Activated T-cell treated with anti-CD3 and anti-CD28 coated beads, Interleukin-2, amount 50 U/mL, for 72 hours (primary cell): ENCODE measurements at regions not wholly inside any gene's neighbourhood (a gene's known extent, or its start where the extent isn't known, plus 50 kb on each side); places are given as distances from the start of the nearest gene placed in this dataset.

Experiments used
- ATAC-seq, 2 donors: fragments of 150-1000 bp; cut with Tn5 transposase; replicated peaks in 1 of 2; 2 replicates each; pipeline ENCODE4 v1.10.0; 2021; ENCODE audit warnings: moderate library complexity in 2 of 2, mild to moderate bottlenecking in 1 of 2
- DNase-seq, 2 donors: peaks; one replicate each; pipeline ENCODE4 v3.0.0; 2021 to 2022; ENCODE audit warnings: mixed read lengths in 1 of 2
- H3K27ac Mint-ChIP-seq: one replicate; pipeline ENCODE4 v1.8.0; 2022; ENCODE audit warnings: mild to moderate bottlenecking, moderate library complexity, mixed read lengths
- H3K27me3 Mint-ChIP-seq: one replicate; pipeline ENCODE4 v1.8.0; 2022; ENCODE audit warnings: low read depth, mixed read lengths
- H3K36me3 Mint-ChIP-seq, 2 donors: one replicate each; pipeline ENCODE4 v1.8.0; 2022; ENCODE audit warnings: mixed read lengths in 2 of 2, mild to moderate bottlenecking in 1 of 2; ENCODE audit not compliant: insufficient read depth in 2 of 2
- H3K4me1 Mint-ChIP-seq: one replicate; pipeline ENCODE4 v1.8.0; 2022; ENCODE audit warnings: low read depth, mixed read lengths
- H3K4me3 Mint-ChIP-seq, 2 donors: one replicate each; pipeline ENCODE4 v1.8.0; 2022; ENCODE audit warnings: mild to moderate bottlenecking in 2 of 2, mixed read lengths in 2 of 2, moderate library complexity in 2 of 2
- H3K9me3 Mint-ChIP-seq, 2 donors: one replicate each; pipeline ENCODE4 v1.8.0; 2022; ENCODE audit warnings: mixed read lengths in 2 of 2

DNA sequence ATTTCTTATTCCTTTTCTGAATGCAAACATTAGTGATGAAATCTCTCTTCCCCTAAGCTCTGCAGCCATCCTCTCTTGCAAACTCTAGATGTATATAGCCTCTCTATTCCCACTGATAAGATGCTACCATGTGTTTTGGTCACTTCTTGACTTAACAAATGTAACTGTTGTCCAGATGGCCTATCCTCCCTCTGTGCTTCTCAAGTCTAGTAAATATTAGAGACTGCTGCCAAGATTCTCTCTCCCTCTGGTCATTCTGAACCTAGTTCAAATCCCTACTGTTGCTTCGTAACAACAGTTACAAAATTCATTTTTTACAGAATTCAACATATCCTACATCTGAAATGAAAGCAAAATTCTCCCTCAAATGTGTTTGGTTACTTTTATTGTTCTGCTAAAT, 156.6 kb downstream of the TXNL1 start:
- DNase-seq (no peak), ATAC-seq (no peak)
- Mint-ChIP-seq H3K36me3 (no peaks in the 10 kb centered on the region), H3K27ac (no peak overlapping the region), H3K4me1 (no peaks in the 10 kb centered on the region), H3K4me3 (no peak overlapping the region), H3K9me3 (no peaks in the 10 kb centered on the region), H3K27me3 (peaks cover 14% of the 10 kb centered on the region)

DNA sequence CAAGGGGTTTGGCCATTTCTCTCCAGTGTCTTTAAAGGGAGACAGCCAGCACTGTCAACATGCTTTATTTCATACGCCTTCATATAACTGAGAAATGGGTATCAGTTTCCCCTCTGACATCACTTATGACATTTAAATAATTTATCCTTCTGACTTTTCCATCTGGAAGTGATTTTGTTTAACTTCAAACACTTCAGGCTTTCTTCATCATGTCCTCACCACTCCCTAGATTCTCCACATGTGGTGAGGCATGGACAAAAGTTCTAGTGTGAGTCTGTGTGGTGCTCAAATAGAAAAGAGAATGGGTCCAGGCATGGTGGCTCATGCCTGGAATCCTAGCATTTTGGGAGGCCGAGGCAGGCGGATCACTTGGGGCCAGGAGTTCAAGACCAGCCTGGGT, 158.6 kb downstream of the TXNL1 start:
- Mint-ChIP-seq H3K27me3 (peaks cover 5% of the 10 kb centered on the region), H3K36me3 (no peaks in the 10 kb centered on the region), H3K27ac (no peak overlapping the region), H3K4me3 (no peak overlapping the region), H3K4me1 (no peaks in the 10 kb centered on the region), H3K9me3 (no peaks in the 10 kb centered on the region)
- ATAC-seq (no peak), DNase-seq (no peak)

DNA sequence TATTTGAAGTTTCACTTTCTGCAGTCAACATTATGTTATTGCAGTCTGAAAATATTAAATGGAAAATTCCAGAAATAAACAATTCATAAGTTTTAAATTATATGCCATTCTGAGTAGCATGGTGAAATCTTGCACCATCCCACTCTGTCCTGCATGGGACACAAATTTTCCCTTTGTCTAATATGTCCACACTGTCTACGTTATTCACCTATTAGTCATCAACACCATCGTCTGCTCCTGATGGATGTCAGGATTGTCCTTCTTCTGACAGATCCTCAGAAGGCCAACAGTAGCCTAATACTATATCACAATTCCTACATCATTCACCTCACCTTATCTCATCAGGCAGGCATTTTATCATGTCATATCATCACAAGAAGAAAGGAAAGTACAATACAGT, 163.1 kb downstream of the TXNL1 start:
- no peak for DNase-seq
- H3K27me3 Mint-ChIP-seq, result no peaks in the 10 kb centered on the region
- no peak overlapping the region for H3K4me3 Mint-ChIP-seq
- no peaks in the 10 kb centered on the region for H3K36me3 Mint-ChIP-seq
- H3K9me3 Mint-ChIP-seq, result peaks cover 0 to 4% of the 10 kb centered on the region in 2 donors
- no peak for ATAC-seq
- no peaks in the 10 kb centered on the region for H3K4me1 Mint-ChIP-seq
- no peak overlapping the region for H3K27ac Mint-ChIP-seq

DNA sequence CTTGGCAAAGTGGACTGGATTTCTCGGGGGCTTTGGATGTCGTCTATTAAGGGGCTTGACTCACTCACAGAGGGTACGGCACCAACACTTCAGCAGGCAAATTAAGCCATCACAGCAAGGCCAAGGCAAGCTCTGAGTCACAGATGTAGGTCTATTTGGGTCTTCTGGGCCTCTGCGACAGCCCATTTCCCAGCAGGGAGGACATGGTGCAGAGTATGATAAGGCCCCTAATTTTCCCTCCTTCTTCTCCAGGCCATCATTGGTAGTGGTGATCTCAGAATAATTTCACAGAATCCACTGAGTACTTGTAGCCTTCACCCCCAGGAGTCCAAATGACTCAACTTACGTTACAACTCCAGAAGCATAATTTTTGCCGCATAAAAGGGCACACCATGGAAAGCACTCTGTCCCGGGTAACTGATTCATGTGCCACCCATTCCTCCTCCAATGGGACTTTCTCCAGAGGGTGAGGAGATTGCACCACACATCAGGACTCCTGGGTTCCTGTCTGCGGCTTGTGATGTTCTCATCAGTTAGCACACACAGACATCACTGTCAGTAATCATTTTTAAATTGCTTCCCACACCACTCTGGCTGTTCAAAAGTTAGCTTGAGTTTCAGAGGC, 164.9 kb downstream of the TXNL1 start:
- Mint-ChIP-seq H3K9me3 (peaks cover 0 to 4% of the 10 kb centered on the region in 2 donors), H3K27ac (no peak overlapping the region), H3K27me3 (no peaks in the 10 kb centered on the region), H3K36me3 (no peaks in the 10 kb centered on the region), H3K4me1 (no peaks in the 10 kb centered on the region), H3K4me3 (no peak overlapping the region)
- ATAC-seq (no peak), DNase-seq (no peak)

DNA sequence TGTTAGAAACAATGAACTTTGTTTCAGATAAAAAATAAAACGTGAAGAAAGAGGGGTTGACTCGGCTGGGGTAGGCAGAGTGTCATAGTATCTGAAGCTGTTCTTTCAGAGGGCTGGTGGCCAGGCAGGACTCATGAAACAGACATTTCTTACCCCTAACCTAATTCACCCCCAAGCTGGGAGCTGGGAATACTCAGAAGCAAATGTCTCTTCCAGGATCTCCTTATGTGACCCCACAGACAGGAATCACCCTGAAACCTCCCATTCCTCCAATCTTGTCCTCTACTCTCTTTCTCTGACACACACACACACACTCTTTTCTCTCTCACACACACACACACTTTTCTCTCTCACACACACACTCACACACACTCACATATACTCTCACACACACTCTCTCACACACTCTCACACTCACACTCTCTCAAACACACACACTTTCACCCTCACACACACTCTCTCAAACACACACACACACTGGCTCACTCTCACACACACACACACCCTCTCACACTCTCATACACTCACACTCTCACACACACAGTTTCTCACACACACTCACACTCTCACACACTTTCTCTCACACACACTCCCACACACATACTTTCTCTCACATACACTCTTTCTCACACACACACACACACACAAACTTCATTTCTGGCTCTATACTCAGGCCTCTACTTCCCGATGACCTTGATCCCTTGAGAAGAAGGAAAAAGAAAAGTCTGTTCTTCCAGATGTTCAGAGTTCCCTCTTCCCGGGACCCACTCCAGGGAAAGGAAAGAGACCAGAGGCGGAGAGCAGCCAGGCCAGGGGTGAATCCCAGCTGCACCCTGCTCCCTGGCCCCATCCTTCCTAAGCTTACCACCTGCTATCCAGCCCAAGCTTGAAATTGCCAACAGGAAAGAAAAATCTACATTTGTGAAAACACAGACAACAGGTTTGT, 167.7 kb downstream of the TXNL1 start:
- Mint-ChIP-seq H3K4me3 (no peak overlapping the region), H3K27ac (no peak overlapping the region), H3K27me3 (no peaks in the 10 kb centered on the region), H3K9me3 (peaks cover 4 to 8% of the 10 kb centered on the region in 2 donors), H3K36me3 (no peaks in the 10 kb centered on the region), H3K4me1 (no peaks in the 10 kb centered on the region)
- DNase-seq (no peak), ATAC-seq (no peak)

DNA sequence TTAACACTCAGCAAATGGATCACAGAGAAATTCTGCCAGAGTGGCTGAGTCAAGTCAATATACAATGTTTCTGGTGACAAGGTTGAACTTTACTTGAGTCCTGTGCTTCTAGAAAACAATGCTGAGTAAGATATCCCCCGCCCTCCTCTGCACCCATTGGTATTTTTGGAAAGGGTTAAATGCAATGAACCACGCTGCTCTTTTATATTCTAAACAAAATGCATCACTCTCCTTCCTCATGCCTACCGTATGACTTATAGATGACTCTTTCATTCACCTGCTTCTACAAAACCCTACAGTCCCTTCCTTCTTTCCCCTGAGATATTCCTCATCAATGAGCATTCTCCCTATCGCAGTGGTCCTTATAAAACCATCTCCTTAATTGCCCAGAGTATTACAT, 168.8 kb downstream of the TXNL1 start:
- ATAC-seq (no peak), DNase-seq (no peak)
- Mint-ChIP-seq H3K27ac (no peak overlapping the region), H3K27me3 (no peaks in the 10 kb centered on the region), H3K36me3 (no peaks in the 10 kb centered on the region), H3K9me3 (peaks cover 9 to 10% of the 10 kb centered on the region in 2 donors), H3K4me1 (no peaks in the 10 kb centered on the region), H3K4me3 (no peak overlapping the region)

DNA sequence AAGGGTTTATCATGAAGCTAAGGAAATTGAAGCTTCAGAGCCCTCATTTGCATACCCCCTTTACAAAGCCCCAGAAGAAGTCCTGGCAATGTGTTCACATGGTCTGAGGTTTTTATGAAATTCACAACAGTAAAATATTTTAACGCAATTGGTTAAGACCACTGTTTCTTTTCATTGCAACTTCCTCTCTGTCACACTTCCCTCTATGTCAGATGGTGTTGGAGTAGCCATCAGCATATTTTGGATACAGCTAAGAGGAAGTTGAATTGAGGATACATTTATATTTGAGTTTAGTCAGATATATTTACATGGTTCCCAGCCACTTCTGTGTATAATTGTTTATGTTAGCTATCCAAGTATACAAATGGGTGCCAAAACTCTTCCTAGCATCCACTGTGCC, 170.0 kb downstream of the TXNL1 start:
- no peak overlapping the region for H3K4me3 Mint-ChIP-seq
- H3K36me3 Mint-ChIP-seq, result no peaks in the 10 kb centered on the region
- H3K9me3 Mint-ChIP-seq, result peaks cover 11 to 12% of the 10 kb centered on the region in 2 donors
- DNase-seq (no peak), ATAC-seq (no peak)
- H3K27me3 Mint-ChIP-seq, result no peaks in the 10 kb centered on the region
- H3K27ac Mint-ChIP-seq, result no peak overlapping the region
- H3K4me1 Mint-ChIP-seq, result no peaks in the 10 kb centered on the region

DNA sequence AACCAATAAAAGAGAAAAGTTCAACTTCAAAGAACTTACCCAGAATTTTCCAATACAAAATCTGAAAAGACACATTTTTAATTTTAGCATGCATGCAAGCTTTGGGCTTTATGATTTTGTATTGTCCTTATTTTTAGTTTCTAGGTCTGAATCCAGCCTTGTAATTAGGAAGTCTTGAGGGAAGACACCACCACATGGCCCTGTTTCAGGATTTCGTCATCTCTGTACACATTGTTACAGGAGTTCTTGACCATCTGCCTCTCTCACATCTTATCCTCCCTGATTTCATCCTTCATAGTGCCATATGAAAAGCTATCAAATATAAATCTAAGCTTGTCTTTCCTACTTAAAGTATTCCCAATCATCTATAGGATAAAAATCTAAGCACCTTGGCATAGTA, 176.1 kb downstream of the TXNL1 start:
- no peak overlapping the region for H3K4me3 Mint-ChIP-seq
- ATAC-seq (no peak), DNase-seq (no peak)
- H3K27me3 Mint-ChIP-seq, result no peaks in the 10 kb centered on the region
- no peaks in the 10 kb centered on the region for H3K36me3 Mint-ChIP-seq
- H3K4me1 Mint-ChIP-seq, result no peaks in the 10 kb centered on the region
- H3K27ac Mint-ChIP-seq, result no peak overlapping the region
- H3K9me3 Mint-ChIP-seq, result peaks cover 7 to 13% of the 10 kb centered on the region in 2 donors

DNA sequence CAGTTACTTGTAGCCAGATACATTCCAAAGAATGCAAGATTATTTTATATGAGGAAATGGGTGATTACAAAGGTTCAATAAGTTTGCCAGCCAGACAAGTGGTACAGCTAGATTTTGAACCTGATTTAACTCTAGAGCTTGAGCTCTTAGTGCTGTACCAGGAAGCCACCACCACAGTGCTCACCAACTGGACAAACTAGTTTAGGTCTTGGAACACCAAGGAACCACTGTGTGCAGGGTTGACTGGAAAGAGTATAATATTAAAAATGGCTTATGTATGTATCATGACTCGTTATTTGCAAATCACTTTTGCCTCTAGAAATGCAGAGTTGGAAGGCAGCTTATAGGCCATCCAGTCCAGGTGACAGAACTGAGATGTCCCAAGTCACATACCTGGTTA, 177.2 kb downstream of the TXNL1 start:
- H3K4me3 Mint-ChIP-seq, result no peak overlapping the region
- DNase-seq (no peak), ATAC-seq (no peak)
- no peaks in the 10 kb centered on the region for H3K4me1 Mint-ChIP-seq
- peaks cover 7 to 13% of the 10 kb centered on the region in 2 donors for H3K9me3 Mint-ChIP-seq
- H3K36me3 Mint-ChIP-seq, result no peaks in the 10 kb centered on the region
- H3K27me3 Mint-ChIP-seq, result no peaks in the 10 kb centered on the region
- no peak overlapping the region for H3K27ac Mint-ChIP-seq

DNA sequence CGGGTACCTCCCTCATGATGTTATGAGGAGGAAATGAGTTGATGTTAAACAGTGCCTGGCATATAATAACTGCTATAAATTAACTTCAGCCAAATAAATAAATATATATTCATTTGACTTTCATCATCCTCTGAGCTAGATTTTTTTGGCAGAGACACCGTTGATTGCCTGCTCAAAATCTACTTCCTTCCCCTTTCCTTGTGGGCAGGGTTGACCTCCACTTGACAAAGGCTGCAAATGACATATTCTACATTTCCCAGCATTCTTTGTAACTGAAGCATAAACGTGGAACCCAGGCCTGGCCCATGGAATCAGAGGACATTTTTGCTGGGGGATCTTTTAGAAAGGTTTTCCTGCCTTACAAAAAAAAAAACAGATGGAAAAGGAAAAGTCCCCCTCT, 177.8 kb downstream of the TXNL1 start:
- ATAC-seq, result no peak
- no peak overlapping the region for H3K4me3 Mint-ChIP-seq
- DNase-seq, result no peak
- H3K4me1 Mint-ChIP-seq, result no peaks in the 10 kb centered on the region
- H3K27me3 Mint-ChIP-seq, result no peaks in the 10 kb centered on the region
- no peak overlapping the region for H3K27ac Mint-ChIP-seq
- H3K36me3 Mint-ChIP-seq, result no peaks in the 10 kb centered on the region
- peaks cover 4 to 8% of the 10 kb centered on the region in 2 donors for H3K9me3 Mint-ChIP-seq

DNA sequence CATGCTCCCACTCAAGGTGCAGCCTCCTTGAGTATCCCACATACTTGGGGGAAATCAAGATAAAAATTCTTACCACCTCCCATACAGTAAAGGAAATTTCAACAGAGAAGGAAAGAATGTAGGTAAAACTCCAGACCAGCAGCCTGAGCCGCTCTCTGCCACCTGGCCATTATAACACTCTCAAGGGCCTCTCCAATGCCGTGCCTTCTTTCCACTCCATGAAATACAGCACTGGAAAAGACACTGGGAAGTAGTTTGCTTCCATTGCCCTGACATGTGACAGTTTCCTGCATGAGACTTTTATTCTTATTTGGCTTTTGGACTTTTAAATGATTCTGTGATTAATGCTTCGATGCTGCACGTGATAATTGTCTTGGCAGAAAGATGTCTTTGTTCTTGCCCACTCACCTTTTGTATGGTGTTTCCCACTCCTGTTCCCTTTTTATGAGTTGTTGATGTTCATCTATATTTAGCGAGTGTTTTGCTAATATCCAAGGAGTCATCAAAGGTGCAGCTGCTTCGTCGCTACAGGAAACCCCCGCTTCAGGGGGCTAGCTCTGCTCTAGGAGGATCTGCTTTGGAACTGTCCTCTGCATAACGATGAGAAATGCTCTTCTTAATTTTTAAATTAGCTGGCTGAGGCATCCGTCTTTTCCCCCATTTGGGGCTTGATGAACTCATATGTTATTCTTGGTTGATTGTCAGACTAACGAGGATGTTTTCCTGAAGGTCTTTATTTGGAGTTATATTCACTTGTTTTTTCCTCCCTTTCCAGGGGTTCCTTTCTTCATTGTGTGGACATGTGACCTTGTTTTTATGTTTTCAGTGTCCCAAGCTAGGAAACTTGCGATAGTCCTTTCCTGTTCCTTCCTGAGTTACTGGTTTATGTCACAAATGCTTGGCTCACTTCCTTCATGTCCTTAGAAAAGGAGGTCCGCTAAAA, 179.4 kb downstream of the TXNL1 start:
- Mint-ChIP-seq H3K4me1 (no peaks in the 10 kb centered on the region), H3K27ac (no peak overlapping the region), H3K36me3 (no peaks in the 10 kb centered on the region), H3K27me3 (peaks cover 5% of the 10 kb centered on the region), H3K4me3 (no peak overlapping the region), H3K9me3 (peaks cover 3 to 4% of the 10 kb centered on the region in 2 donors)
- ATAC-seq (no peak), DNase-seq (no peak)

DNA sequence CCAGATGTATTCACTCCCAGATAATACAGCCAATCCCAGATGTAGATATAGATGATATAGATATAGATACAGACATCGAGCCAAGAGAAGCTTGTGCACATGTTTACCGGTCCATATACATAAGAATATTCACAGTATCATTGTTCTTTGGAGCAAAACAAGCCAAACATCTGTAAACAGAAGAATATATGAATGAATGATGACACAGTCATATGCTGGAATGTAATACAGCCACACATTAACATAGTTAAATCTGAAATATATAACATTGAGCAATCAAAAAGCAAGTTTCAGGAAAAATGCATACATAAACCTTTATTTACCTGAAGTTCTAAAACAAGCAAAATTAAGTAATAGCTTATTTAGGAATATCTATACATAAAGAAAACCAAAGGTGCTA, 182.5 kb downstream of the TXNL1 start:
- Mint-ChIP-seq H3K36me3 (no peaks in the 10 kb centered on the region), H3K4me3 (no peak overlapping the region), H3K27ac (no peak overlapping the region), H3K4me1 (no peaks in the 10 kb centered on the region), H3K27me3 (peaks cover 8% of the 10 kb centered on the region), H3K9me3 (no peaks in the 10 kb centered on the region)
- DNase-seq (no peak), ATAC-seq (no peak)

DNA sequence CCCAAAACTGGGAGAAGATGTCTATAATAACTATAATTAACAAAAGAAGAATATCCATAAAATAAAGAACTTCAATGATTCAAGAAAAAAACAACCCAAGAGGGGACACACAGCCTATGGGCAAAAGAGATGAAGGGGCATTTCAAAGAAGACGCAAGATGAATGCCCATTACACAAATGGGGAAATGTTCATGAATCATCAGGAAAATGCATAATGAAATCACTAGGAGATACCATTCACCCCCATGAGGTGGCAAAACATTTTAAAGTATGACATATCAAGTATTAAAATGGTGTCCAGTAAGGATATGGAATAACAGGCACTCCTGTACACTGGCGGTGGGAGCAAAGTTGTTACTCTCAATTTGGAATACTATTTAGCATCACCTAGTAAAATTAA, 183.3 kb downstream of the TXNL1 start:
- Mint-ChIP-seq H3K4me3 (no peak overlapping the region), H3K27me3 (peaks cover 8% of the 10 kb centered on the region), H3K4me1 (no peaks in the 10 kb centered on the region), H3K9me3 (no peaks in the 10 kb centered on the region), H3K27ac (no peak overlapping the region), H3K36me3 (no peaks in the 10 kb centered on the region)
- ATAC-seq, result no peak
- no peak for DNase-seq
